NCI-H2107 treated with DMSO at 0.1 percent for 48 hours (cell line): ENCODE measurements at regions not wholly inside any gene's neighbourhood (a gene's known extent, or its start where the extent isn't known, plus 50 kb on each side); places are given as distances from the start of the nearest gene placed in this dataset.
"Not testable (repeated sequence)": the region's sequence is repeated elsewhere in the genome, so short reads cannot be mapped to it uniquely, and the experiment has no call there.

Experiments
- DNase-seq: peaks from one replicate; lab custom pipeline; 2025; ENCODE audit not compliant: unreplicated experiment; lab: John Stamatoyannopoulos, UW

- DNase-seq: no peak
These were observed 51.7 kb upstream of the COL8A1 start for GRCh38 chr3:99586701-99587100.

GRCh38 chr3:99579965-99580364, 58.4 kb upstream of the COL8A1 start:
- DNase-seq: no peak

DNA sequence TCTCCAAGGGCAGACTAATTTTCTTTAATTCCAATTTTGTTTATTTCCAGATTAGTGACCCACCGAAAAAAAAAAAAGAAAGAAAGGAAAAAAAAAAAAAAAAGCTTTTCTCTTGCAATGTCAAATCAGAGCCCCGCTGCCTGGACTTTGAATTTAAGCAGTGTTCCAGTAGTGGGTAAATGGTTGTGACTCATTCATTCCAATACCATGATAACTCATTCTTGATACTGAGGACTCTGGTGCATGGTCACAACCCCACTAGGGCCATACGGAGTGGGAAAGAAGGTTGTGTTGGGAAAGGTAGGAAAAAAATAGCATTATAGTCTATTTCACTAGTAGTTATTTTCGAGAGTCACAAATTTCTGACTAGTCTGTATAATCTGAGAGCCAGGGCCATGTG, 59.1 kb upstream of the COL8A1 start:
- no peak for DNase-seq

GRCh38 chr3:99578339-99578970, 59.9 kb upstream of the COL8A1 start:
- no peak for DNase-seq

- DNase-seq: no peak
These were observed 61.4 kb upstream of the COL8A1 start for GRCh38 chr3:99576904-99577559.

GRCh38 chr3:99575683-99576082, 62.7 kb upstream of the COL8A1 start:
- no peak for DNase-seq

GRCh38 chr3:99570061-99570460, 68.3 kb upstream of the COL8A1 start:
- no peak for DNase-seq

DNA sequence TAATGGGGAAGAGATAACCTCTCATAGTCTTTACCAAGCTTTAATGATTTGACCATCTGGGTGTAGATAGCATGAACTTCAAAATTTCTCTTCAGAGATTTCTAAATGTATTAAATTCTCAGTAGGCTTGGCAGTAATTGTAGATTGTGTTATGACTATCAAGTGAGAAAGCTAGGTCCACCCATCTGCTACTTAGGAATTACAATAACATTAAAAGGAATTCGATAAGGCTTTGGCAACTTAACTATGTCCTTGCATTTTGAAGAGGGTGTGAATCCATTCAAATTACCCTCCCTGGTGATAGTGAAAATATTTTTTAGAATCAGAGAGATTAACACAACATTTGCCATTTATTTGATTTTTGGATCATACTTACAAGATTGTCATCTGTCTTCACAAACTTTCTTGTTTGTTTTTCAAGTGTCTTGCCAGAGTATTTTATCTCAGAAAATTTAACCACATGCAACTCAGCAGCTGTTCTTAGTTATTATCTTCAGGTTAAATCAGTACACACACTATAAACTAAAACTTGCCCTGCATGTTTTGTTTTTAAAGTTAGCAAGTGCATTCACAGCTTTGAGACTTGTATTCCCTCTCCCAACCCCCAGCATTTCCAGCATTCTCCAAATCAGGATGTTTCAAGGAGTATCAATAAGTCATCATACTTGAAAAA, 69.6 kb upstream of the COL8A1 start:
- DNase-seq: no peak

- no peak for DNase-seq
These were observed 73.1 kb upstream of the COL8A1 start for GRCh38 chr3:99565331-99565730.

DNA sequence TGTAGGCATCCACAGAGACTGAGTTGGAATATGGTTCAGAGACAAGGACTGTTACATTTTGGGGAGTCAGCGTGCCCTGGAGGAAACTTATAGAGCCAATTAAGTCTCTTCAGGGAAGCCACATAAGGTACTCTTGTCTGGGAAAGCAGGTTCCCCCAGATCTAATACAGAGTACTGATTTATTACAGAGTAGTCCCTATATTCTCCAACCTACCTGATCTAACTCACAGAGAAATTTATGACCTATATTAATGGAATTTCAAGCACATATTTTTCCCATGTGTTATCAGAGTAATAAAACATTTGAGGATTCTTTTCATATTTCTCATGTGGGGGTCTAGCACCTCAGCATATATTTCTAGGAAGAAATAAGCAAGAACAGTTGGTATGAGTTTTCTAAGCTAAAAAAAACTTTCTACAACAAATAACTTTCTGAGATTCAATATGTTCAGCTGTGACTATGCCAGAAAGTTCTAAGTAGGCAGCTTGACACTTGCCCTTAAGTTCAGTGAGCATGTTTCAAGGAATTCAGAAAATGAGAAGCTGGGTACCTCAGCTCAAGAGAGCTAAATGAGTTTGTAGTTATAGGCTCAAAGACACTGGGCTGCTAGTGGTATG, 75.3 kb upstream of the COL8A1 start:
- DNase-seq: no peak

GRCh38 chr3:99562138-99562537, 76.3 kb upstream of the COL8A1 start:
- no peak for DNase-seq

DNA sequence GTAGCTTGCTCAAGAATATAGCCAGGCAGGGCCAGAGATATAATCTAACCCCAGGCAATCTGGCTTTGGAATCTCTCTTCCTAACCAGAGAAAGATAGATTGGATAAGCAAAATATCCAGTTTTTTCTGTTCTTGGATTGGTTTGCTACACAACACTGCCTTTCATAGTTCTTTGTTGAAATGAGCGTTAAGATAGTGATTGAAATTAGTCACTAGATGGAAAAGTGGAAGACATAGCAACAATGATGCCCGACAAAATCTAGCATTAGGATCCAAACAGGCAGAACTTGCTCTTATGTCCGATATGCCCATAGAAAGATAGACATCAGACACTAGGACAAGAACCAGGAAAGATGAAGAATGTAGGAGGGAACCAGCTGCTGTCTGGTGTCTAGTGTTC, 77.3 kb upstream of the COL8A1 start:
- DNase-seq: no peak

DNA sequence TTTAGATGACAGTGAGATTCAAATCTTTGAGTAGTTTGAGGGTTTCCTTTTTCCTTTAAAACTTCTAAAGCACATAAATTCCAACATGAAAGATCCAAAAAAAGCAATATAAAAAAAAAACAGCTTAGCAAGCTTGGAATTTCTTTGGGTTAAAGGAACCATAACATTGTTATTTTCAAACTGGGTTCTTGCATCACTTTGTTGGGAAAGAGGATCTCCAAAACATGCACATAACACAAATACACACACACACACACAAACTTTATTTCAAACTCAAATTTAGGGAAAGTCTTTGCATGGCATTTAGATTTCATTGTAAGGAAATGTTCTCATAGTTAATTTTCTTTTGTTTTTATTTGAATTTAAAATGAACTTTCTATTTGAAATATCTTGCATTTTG, 79.2 kb upstream of the COL8A1 start:
- no peak for DNase-seq

GRCh38 chr3:99555885-99556284, 82.5 kb upstream of the COL8A1 start:
- DNase-seq: not testable (repeated sequence)

- no peak for DNase-seq
These were observed 86.9 kb upstream of the COL8A1 start for GRCh38 chr3:99551520-99551919.

DNA sequence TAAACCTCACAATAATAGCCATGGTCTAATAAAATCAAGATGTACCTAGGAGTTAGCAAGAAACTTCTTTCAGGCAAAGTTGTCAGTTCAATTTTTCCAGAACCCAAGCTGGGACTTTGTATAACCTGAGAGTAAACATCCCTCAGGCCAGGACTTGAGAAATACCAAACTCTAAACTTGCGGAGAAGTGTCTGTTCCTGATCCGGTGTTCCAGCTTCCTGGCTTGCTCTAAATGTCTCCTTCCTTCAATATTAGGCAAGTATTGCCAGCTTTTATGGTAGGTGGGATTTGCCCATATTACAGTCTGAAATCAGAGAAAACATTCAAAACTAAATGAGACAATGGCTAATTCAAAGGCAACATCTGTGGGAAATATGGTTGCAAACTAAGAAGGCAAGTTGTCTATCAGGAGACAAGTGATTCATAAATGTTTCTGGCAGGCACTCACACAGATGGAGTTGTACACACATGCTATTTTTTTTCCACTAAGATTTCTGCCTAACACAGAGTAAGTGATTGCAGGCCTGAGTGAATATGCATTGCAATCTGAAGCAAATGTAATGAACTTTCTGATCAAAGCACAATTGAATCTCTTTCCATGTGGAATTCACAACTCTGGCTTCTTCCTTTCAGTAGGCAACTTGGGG, 88.3 kb upstream of the COL8A1 start:
- DNase-seq: no peak

- no peak for DNase-seq
These were observed 89.2 kb upstream of the COL8A1 start for GRCh38 chr3:99549220-99549619.

DNA sequence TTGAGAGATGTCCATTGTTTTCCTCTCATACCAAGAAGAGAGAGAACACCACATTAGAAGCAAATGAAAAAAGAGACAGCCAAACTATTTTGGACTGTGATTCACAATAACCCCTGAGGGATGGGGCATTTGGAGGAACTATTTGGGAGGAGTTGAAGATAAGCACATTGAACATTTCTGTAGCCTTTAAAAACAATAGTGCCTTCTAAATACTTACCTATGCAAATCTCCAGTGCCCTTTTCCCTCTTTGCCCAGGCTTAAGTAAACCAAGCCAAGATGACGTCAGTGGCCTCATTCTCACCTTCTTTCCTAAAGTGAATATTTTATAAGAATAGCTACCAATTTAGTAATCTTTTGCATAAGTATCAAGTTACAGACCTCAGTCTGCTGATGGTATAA, 89.7 kb upstream of the COL8A1 start:
- no peak for DNase-seq

- DNase-seq: no peak
These were observed 92.3 kb upstream of the COL8A1 start for GRCh38 chr3:99545941-99546580.

GRCh38 chr3:99544786-99545281, 93.6 kb upstream of the COL8A1 start:
- DNase-seq: no peak

DNA sequence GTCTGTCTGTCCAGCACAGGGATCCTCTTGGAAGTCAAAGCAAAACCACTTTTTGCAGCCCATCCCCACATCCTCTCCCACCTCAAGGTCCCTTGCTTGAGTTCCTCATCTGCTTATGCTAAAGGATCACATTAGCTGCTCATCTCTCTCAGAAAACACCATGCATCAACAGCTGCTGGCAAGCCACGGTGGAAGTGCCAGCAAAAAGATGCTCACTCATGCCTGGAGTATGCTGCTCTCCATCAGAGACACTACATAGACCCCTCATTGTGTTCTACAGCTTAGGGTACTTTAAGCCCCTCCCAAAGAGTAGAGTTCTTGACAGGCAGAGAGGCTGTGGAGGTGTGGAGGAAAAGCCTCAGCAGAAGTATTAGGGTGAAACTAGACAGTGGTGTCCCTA, 94.6 kb upstream of the COL8A1 start:
- no peak for DNase-seq
